GM10248 (cell line): ENCODE measurements at regions not wholly inside any gene's neighbourhood (a gene's known extent, or its start where the extent isn't known, plus 50 kb on each side); places are given as distances from the start of the nearest gene placed in this dataset.
A peak's percentile ranks its signal among the peaks of the same experiment; 100 is the strongest.

ENCODE experiments used
- CTCF ChIA-PET: fragments of 300-600 bp; sonication (Branson Sonifier 250); formaldehyde crosslinking; extraction: SDS; loops from one replicate; lab custom pipeline; 2021; ENCODE audit warnings: antibody characterized with exemption; lab: Yijun Ruan, JAX
- POLR2A ChIA-PET: fragments of 350-650 bp; sonication (Branson Sonifier 250); formaldehyde crosslinking; extraction: SDS; loops from one replicate; lab custom pipeline; 2020; ENCODE audit warnings: antibody characterized with exemption; lab: Yijun Ruan, JAX
- DNase-seq: peaks from one replicate; pipeline ENCODE4 v3.0.0; 2012; ENCODE audit errors: extremely low spot score
- CTCF ChIP-seq: IDR thresholded peaks from 2 replicates; pipeline ENCODE4 v1.5.1; 2012; ENCODE audit warnings: mild to moderate bottlenecking, low read depth; ENCODE audit errors: extremely low read depth, missing control alignments, control extremely low read depth

DNA sequence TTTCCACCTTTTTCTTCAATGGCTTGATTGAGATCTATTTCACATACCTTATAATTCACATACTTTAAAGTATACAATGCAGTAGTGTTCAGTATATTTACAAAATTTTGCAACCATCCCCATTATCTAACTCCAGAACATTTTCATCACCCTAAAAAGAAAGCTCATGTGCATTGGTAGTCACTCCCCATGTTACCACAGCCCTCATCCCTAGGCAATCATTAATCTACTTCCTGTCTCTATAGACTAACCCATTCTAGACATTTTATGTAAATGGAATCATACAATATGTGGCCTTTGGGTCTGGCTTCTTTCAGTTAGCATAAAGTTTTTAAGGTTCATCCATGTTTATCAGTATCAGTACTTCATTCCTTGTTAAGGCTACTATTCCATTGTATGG lies 214.2 kb downstream of the WDR11 start:
- CTCF ChIA-PET, result no interaction called here
- no peak for DNase-seq
- POLR2A ChIA-PET, result no interaction called here

GRCh38 chr10:121069061-121069850 lies 218.1 kb downstream of the WDR11 start:
- ChIA-PET CTCF (interaction anchor here (0.7 to 1.4 kb wide), 2 partner anchors 9 to 120 kb away, joined by 4 read pairs; no protein-coding TSS in a partner anchor), POLR2A (no interaction called here)
- DNase-seq, result peak; percentile 22
- no peak for TF ChIP-seq CTCF

More for the DNA sequence above, 214.2 kb downstream of the WDR11 start:
- no peak for TF ChIP-seq CTCF

DNA sequence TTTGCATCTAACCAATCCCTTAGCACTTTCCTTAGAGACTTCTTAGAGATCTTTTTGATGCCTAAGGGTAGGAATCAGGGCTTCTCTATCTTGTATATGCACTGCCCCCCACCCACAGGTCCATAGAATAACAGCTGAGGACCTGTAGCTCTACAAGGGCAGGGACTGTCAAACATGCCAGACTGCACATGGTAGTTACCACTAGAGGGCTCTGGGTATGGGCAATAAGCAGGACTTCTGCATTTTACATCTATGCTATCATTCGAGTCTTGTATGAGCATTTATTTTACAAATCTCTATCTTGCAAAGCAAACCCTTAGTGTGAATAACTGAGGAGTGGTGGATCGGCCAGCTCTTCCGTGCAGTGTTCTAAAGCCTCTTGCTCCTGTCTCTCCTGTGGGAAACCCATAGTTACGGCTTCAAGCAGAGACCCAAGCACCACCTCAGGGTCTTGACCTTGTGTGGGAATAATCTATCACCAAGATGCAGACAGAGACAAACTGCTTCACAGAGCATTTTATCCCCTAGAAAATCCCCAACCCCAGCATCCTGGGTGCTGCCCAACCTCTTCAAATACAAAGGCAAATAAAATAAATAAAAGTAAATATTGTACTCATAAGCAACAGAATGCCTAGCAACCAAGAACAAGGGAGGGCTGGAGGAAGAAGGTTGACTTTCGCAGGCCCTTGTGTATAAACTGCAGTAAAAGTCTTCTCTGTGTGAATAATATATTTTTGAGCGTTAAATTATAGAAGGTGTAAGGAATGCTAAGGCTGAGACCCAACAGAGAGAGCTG lies 219.3 kb downstream of the WDR11 start:
- POLR2A ChIA-PET, result no interaction called here
- DNase-seq, result no peak
- TF ChIP-seq CTCF, result no peak
- CTCF ChIA-PET, result interaction anchor here (1.1 to 1.4 kb wide), 2 partner anchors 20 to 122 kb away, joined by 3 to 4 read pairs; no protein-coding TSS in a partner anchor

- POLR2A ChIA-PET, result no interaction called here
- TF ChIP-seq CTCF, result no peak
- CTCF ChIA-PET, result no interaction called here
- DNase-seq, result no peak
Observed at GRCh38 chr10:121071901-121072300, 220.7 kb downstream of the WDR11 start.

DNA sequence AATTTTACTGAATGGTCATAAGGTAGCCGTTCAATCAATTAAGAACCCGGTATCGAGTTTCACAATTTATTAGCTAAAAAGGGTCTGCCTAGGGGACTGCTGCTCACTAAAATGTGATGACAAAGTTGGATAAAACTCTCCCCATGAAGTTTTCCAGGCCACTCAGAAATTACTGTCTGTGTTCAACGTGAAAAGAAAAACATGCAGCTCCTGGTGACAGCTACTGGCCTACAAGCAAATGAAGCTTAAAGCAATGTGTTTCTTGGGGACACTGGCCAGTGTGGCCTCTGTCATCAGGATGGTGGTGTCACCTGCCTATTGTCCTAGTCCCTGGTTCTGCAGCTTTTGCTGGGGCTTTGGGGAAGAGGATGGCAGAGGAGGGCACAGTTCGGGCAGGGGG lies 222.6 kb downstream of the WDR11 start:
- ChIA-PET POLR2A (no interaction called here), CTCF (interaction anchor here (0.9 to 1.3 kb wide), 2 partner anchors 10 to 12 kb away, joined by 3 read pairs; no protein-coding TSS in a partner anchor)
- DNase-seq, result no peak
- TF ChIP-seq CTCF, result no peak
